Right lobe of liver (tissue), 4 donors: ENCODE measurements at regions not wholly inside any gene's neighbourhood (a gene's known extent, or its start where the extent isn't known, plus 50 kb on each side); places are given as distances from the start of the nearest gene placed in this dataset.

Experiments
- CTCF ChIP-seq, 4 donors: fragments of 200-600 bp in 3 of 4; fragments of 450-650 bp in 1 of 4; IDR thresholded peaks; one replicate each; pipeline versions ENCODE4 v1.5.1 to v1.8.0; 2016 to 2022; ENCODE audit warnings: antibody characterized with exemption in 4 of 4, mild to moderate bottlenecking in 2 of 4
- POLR2A ChIP-seq: fragments of 450-650 bp; IDR thresholded peaks from one replicate; pipeline ENCODE4 v1.6.1; 2017; ENCODE audit warnings: antibody characterized with exemption, mild to moderate bottlenecking
- donor health status: DM: no; HTN: no; CAD: no.
- donor health status: DM: no; HTN: no; CAD: no.
- donor health status: DM: no; HTN: yes; CAD: no.

- TF ChIP-seq CTCF (IDR thresholded peaks at IDR 0.05) = no peak
- TF ChIP-seq POLR2A = no peak
These were observed 186.3 kb downstream of the IRS2 start for GRCh38 chr13:109599901-109600657.
